ENCODE measurements at regions not wholly inside any gene's neighbourhood (a gene's known extent, or its start where the extent isn't known, plus 50 kb on each side); places are given as distances from the start of the nearest gene placed in this dataset.

DNA sequence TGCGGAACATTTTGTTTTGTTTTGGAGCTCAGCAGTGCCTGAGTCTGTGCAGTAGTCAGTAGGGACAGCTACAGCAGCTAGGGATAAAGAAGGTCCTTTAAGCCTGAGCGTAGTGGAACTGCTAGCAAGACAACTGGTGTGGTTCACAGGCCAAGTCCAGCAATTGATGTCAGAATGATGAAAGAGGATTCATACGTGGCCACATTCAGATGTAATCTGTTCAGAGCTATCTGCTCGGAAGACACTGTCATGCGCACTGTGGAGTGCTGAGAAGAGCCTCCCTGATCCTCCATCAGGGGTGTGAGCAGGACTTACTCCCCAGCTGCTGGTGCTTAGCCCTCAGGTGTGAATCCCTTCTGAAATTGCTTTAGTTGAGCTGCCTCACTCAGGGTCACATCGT is 79.6 kb upstream of the ANKRD1 start:
- TF ChIP-seq, protein P1, sequence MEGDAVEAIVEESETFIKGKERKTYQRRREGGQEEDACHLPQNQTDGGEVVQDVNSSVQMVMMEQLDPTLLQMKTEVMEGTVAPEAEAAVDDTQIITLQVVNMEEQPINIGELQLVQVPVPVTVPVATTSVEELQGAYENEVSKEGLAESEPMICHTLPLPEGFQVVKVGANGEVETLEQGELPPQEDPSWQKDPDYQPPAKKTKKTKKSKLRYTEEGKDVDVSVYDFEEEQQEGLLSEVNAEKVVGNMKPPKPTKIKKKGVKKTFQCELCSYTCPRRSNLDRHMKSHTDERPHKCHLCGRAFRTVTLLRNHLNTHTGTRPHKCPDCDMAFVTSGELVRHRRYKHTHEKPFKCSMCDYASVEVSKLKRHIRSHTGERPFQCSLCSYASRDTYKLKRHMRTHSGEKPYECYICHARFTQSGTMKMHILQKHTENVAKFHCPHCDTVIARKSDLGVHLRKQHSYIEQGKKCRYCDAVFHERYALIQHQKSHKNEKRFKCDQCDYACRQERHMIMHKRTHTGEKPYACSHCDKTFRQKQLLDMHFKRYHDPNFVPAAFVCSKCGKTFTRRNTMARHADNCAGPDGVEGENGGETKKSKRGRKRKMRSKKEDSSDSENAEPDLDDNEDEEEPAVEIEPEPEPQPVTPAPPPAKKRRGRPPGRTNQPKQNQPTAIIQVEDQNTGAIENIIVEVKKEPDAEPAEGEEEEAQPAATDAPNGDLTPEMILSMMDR (IDR thresholded peaks at IDR 0.05): no peak
- TF ChIP-seq POLR2AphosphoS5 (IDR thresholded peaks at IDR 0.05) (no peak), POLR2A (IDR thresholded peaks at IDR 0.05) (no peak), EP300 (IDR thresholded peaks at IDR 0.05) (no peak)
